Hypothalamus (tissue), 51 donors: ENCODE measurements at regions not wholly inside any gene's neighbourhood (a gene's known extent, or its start where the extent isn't known, plus 50 kb on each side); places are given as distances from the start of the nearest gene placed in this dataset.
A peak's percentile ranks its signal among the peaks of the same experiment; 100 is the strongest.
"Not testable (repeated sequence)": the region's sequence is repeated elsewhere in the genome, so short reads cannot be mapped to it uniquely, and the experiment has no call there.

Experiments used
- DNase-seq, 51 donors: peaks; one replicate each; lab custom pipeline; 2025; lab: John Stamatoyannopoulos, UW

DNA sequence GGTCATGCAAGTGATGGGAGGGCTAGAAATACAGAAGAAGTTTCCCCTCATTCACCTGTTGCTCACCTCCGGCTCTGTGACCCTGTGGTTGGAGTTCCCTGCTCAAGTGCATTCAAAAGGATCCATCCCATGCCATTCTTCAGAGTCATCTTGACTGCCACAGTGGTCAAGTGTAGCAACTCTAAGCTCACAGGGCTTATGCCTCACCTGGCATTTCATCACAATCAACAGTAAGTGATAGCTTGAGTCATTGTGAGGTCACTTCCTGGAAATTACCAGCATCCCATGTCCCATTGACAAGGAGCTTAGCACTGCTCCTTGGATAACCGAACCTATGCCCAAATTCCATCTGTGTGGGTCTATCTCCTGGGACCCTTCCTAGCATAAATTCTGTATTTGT is 55.6 kb downstream of the OR4C45 start:
- no peak for DNase-seq

DNA sequence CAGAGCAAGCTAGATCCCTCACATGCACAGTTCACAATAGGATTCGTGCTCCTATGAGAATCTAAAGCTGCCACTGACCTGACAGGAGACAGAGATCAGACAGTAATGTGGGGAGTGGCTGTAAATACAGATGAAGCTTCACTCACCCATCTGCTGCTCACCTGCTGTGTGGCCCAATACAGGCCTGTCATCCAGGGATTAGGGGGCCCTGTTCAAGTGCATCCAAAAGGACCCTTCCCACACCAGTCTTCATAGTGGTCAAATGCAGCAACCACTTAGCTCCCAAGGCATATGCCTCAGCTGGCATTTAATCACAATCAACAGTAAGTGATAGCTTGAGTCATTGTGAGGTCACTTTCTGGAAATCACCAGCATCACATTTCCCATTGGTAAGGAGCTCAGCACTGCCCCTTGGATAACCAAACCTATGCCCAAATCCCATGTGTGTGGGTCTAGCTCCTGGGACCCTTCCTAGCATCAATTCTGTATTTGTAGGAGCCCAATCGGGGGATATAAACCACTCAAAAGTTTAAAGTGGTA is 65.6 kb downstream of the OR4C45 start:
- no peak for DNase-seq

DNA sequence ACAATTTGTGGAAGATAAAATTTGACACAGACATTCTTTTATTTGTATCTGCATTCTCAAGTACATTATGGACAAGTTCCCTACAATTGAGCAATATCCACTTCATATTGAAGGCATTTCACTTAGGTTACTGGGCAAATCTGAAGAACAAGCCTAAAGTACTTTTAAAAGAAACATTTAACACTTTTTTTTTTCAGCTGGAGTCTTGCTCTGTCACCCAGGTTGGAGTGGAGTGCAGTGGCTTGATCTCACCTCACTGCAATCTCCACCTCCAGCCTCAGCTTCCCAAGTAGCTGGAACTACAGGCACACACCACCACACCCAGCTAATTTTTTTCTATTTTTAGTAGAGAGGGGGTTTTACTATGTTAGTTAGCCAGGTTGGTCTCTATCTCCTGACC is 70.2 kb downstream of the OR4C45 start:
- DNase-seq: no peak

DNA sequence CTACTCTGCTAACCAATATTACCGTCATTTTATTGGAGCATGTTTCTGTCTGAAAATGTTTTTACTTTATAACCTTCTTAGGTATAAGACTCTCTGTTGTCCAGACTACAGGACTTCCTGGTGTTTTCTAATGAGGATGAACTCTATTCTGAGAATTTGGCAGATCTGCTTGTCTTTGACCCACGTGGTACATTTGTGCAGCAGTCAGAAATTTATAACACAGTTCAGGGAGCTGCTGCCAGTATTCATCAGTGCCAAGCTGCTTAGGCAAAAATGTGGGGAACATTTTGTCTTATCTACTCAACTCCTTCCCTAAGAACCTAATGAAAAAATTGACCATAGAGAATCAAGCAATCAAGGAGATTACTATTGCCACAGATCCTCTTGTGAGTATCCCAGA is 108.0 kb downstream of the OR4C45 start:
- DNase-seq: not testable (repeated sequence)

DNA sequence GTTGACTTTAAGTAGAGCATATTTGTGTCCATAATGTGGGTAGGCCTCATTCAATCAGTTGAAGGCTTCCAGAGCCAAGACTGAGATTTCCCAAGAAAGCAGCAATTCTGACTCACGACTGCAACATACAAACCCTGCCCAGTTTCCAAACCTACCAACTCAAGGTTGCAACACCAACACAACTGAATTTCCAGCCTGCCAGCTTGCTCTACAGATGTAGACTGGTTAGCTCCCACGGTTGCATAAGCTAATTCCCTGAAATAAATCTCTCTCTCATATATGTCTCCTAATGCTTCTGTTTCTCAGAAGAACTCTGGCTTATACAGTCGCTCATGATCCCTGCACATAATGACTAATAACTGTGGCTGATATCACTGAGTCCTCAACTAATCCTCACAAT is 113.6 kb downstream of the OR4C45 start:
- DNase-seq: not testable (repeated sequence)

DNA sequence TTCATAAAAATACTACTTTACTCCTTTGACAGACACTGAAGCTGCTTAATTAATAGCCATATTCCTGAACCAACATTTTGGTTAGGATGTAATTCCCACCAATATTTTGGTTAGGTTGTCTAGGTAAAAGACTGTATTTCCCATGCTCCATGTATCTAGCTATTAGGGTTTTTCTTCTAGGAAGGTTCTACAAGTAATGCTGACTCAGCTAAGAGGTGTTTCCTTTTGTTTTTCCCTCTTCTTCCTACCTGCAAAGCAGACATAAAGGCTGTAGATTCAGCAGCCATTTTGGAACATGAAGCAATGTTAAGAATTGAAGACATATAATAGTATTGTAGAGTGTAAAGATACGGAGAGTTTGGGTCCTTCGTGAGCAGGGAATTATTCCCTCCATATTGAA is 115.3 kb downstream of the OR4C45 start:
- DNase-seq: not testable (repeated sequence)

DNA sequence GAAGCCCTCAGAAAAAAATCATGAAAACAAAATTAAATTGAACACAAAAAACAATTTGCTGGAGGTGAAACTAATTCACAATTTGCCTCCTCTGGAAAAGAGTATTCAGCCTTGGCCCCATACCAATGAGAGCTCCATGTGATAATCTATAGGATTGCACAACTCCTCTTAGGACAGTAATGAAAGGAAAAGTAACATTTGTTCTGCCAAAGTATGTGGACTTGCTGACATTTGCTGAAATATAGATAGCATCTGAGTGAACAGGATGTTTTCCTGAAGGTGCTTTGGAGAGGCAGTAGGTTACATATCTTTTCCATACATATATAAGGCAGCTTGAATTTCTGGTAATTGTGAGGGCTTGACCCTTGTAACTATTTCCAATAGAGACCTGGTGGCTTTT is 122.8 kb downstream of the OR4C45 start:
- no peak for DNase-seq

DNA sequence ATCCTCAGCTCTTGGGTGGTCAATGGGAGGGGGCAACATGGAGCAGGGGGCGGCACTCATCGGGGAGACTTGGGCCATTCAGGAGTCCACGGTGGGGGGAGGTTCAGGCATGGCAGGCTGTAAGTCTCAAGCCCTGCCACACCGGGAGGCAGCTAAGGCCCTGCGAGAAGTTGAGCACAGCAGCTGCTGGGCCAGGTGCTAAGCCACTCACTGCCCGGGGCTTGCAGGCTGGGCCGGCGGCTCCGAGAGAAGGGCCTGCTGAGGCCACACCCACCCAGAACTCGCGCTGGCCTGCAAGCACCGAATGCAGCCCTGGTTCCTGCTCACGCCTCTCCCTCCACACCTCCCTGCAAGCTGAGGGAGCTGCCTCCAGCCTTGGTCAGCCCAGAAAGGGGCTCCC is 131.4 kb downstream of the OR4C45 start:
- no peak for DNase-seq

DNA sequence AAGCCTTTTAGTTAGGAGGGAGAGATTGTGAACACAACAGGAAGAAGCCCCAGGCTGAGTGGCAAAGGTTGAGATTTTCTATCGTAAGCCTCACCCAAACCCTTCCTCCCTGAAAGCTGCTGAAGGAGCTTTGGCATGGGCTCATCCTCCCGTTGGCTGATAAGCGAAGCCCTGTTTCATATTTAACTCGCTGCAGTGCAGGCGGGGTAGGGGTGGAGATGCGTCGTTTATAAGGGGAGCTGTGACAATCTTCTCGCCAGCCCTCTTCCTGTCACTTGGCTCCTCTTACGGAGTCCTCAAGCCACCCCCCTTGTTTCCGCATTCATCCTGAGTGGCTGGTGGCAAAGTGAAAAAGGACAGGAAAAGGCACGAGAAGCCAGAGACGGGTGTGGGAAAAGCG is 137.0 kb downstream of the OR4C45 start:
- no peak for DNase-seq

DNA sequence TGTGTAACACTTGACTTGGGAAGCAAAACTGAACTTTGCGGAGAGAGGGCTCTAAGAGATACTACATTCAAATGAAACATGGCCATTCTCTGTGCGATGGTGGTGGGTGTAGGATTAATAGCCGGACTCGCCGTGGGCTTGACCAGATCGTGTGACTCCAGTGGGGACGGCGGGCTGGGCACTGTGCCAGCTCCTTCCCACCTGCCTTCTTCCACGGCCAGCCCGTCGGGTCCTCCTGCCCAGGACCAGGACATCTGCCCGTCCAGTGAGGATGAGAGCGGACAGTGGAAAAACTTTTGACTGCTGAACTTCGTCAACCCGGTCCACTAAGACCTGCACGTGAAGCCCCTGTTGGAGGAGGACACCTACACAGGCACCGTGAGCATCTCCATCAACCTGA is 137.4 kb downstream of the OR4C45 start:
- DNase-seq: no peak

DNA sequence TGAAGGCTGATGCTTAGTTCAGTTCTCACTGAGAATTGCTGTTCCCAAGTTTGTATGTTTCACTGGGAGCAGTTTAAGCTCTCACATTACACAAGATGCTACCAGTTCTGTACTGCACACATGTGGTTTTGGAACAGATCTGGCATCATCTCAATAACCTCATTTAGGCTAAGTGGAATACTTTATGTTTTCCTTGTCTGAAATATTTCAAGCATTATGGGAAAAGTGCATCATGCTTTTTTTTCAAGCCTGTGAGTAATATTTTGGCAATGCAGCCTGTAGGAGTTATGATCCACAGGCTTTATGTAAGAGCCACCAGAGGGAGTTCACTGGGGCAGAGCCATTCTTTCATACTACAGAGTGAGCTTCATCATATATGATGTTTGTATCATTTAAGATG is 141.5 kb downstream of the OR4C45 start:
- DNase-seq: no peak

DNA sequence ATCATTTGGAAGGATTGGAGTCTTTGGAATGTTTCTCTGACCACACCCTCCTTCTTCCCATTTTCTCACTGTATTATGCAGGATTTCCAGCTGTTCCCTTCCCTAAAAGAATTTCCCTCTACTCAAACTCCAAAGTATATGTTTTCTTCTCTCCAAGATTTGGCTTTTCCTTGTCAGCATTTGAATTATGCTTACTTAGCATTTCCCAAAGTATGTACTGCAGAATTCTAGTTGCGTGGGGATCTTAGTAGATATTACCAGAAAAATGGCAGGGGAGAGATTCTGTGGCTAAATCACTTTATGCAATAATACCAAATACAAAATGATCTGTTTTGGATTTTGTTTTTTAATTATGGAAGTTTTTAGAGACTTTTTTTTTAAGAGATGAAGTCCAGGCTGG is 142.3 kb downstream of the OR4C45 start:
- DNase-seq: no peak

DNA sequence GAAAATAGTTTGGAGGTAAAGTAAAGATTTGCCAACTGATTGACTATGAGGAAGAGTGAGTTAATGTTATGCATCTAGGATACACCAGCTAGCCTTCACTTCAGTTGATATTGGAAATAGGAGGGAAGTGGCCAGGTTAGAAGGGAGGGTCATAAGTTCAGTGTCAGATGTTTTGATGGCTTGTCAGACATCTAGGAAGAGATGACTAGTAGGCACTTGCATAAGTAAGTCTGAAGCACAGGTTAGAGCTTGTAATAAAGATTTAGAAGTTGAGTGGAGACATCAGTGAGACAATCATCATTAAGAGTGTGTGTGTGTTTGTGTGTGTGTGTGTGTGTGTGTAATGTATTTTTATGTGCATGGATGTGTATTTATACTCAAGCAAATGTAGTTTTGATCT is 146.1 kb downstream of the OR4C45 start:
- DNase-seq: no peak

DNA sequence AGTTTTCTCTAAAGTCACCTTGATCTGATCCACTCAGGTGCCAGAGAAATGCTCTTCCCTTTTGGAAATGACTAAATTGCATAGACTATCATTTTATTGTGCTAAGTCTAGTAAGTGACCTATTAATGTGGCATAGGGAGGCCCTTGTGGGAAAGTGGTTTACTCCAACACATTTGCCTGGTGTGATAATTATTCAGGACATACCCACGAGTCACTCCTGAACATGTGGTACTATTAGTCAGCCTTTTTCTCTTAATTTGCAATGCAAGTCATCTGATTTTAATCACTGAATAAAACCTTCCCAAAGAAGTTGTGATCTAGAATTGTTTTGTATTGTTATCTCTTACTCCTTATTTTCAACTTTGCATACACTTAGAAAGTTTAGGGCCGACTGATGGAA is 148.7 kb downstream of the OR4C45 start:
- no peak for DNase-seq

DNA sequence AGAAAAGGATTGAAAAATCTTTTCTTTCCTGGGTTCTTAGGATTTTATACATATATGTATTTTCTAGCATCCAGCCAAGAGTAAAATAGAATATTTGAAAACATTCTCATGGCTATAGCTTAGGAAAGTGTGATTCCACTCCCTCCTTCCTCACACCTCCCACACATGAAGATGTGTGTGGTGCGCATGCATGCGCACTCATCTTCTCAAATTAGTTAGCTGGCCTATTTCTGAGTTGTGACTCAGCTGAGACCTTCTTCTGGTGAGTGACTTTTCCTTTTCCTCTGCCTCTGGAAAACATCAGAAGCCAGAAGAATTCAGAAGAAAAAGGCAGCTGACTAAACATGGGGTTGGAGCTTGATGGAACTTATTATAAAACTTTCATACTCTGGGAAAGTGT is 149.8 kb downstream of the OR4C45 start:
- DNase-seq: peak in 1 of 51 donors; percentile 20

DNA sequence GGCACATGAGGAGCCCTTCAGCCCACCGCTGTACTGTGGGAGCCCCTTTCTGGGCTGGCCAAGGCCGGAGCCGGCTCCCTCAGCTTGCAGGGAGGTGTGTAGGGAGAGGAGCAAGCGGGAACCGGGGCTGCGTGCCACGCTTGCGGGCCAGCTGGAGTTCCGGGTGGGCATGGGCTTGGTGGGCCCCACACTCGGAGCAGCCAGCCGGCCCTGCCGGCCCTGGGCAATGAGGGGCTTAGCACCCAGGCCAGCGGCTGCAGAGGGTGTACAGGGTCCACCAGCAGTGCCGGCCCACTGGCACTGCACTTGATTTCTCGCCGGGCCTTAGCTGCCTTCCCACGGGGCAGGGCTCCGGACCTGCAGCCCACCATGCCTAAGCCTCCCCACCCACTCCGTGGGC is 150.5 kb downstream of the OR4C45 start:
- DNase-seq: not testable (repeated sequence)

DNA sequence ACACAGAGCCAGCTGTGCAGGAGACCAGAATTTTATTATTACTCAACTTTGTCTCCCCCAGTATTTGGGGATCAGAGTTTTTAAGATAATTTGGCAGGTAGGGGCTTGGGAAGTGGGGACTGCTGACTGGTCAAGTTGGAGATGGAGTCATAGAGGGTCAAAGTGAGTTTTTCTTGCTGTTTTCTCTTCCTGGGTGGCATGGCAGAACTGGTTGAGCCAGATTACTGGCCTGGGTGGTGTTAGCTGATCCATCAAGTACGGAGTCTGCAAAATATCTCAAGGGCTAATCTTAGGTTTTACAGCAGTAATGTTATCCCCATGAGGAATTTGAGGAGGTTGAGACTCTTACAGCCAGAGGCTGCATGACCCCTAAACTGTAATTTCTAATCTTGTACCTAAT is 153.5 kb downstream of the OR4C45 start:
- DNase-seq: no peak

DNA sequence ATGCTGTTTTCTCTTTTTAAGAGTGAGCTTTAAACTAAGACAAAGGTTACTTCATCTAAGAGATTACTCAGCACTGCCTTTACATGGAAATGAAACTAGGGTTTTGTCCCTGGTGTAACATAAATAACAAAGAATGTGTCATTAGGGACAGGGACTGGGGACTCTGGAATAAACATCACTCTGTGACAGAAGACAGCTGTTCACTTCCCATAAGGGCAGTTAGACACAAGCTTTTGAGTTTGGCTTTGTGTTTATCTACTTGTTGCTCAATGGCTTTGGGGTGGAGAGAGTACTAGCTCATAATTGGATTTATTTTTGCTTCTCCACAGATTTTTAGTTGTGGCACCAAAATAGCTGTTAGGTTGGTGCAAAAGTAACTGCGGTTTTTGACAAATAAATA is 154.5 kb downstream of the OR4C45 start:
- no peak for DNase-seq

DNA sequence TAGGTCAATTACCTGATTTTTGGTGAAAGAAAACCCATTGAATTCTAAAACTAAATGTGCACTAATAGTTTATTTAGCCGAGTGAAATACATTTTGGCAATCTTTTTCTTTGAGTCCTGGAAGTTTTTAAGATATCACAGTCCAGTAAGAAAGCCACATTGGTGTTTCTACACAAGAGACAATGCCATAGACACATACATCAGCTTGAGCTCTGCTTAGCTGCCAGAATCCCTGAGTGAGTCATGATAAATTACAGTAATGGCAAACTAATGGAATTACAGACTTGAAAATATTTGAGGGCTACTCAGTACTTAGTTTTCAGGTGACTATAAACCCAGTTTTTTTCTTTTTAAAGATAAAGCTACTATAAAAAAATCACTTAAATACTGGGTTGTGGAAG is 155.4 kb downstream of the OR4C45 start:
- no peak for DNase-seq

DNA sequence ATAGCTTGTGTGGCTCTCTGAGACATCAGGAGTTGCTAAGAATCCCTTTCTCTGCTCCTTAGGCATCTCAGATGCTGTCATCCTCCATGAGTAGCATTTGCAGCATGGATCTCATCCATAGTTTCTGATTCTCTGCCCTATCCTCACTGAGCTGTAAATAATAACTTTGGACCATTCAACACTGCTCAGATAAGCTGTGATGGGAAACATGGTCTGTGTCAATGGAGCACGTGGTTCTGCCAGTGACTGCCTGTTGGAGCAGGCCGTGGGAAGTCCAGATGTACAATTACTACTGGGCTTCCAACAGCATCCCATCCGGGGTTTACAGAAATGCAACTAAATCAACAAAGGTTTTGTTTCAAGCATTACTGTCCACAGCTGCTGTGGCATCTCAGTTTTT is 160.1 kb downstream of the OR4C45 start:
- DNase-seq: no peak

DNA sequence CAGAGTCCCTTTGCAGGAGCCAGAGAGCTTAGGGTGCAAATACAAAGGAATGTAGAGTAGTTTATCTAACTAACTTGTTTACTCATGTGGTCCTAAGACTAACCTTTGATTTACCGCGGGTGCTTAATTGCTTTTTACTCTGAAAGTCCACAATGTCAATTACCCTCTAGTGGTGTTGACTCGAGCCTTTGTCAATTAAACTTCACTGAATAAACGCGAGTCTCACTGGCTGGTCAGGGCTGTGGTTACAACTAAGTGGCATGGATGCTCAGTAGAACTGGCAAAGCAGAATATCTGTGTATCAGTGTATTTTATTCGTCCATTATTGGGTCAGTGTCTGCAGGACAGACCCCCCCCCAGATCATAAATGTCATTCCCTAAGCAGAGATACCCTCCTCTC is 181.7 kb downstream of the OR4C45 start:
- DNase-seq: no peak

DNA sequence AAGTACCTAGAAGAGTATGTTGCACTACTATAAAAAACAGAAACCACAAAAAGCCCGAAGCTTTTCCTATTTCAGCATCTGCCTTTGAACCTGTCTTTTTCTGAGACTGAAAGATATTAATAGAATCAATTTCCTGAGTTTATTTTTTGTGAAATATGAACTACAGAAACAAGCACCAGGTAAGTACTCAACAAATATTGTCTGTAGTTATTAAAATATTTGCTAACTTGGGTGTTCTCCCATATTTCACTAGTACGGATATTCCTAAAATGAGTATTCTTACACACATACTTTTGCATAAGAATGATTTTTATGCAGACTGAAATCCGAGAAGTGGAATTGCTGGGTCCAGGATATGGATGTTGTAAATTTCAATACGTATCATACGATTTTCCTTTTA is 188.0 kb downstream of the OR4C45 start:
- no peak for DNase-seq

DNA sequence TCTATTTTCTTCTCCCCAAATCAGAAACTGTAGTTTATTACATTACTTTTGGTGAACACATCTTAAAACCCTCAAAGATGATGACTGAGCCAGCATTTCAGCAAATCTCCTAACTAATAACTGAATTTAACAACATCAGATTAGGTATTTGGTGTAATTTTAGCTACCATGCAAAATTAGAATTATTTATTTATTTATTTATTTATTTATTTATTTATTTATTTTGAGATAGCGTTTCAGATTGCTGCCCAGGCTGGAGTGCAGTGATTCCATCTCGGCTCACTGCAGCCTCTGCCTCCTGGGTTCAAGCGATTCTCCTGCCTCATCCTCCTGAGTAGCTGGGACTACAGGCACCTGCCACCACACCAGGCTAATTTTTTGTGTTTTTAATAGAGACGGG is 205.7 kb downstream of the OR4C45 start:
- DNase-seq: not testable (repeated sequence)

DNA sequence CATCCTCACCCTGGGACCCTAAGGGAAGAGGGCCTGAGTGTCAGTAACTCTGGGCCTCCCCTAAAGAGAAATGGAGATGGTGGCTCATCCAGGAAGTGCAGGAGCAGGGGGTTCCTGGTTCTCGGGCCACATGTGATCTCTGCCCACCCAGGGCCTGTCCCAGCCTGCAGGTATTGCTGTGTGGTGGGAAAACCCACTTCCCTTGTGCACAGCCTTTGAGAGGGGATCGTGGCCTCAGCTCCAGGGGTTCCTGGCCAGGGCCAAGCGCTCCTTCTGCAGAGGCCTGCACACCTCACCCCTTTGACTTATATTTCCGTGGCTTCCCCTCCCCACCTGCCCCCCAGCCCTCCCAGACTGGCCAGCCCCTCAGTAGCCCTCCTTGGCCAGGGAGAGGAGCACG is 213.5 kb downstream of the OR4C45 start:
- DNase-seq: no peak
